Left ventricle myocardium superior (tissue), 1 donor: ENCODE measurements at regions not wholly inside any gene's neighbourhood (a gene's known extent, or its start where the extent isn't known, plus 50 kb on each side); places are given as distances from the start of the nearest gene placed in this dataset.

ENCODE experiments used
- ATAC-seq: fragments of 200-7000 bp; cut with Tn5 transposase; one replicate; pipeline ENCODE4 v1.9.1; 2020; ENCODE audit warnings: mild to moderate bottlenecking, moderate library complexity
- DNase-seq: peaks from one replicate; pipeline ENCODE4 v3.0.0-alpha.2; 2020
- intact Hi-C: fragments of 100-400 bp; cut with micrococcal nuclease; formaldehyde crosslinking; loops from one replicate; pipeline ENCODE4 v1.11.0; 2022
- donor health status: DM: no; HTN: yes; CAD: no; lungs with severe emphysema.

DNA sequence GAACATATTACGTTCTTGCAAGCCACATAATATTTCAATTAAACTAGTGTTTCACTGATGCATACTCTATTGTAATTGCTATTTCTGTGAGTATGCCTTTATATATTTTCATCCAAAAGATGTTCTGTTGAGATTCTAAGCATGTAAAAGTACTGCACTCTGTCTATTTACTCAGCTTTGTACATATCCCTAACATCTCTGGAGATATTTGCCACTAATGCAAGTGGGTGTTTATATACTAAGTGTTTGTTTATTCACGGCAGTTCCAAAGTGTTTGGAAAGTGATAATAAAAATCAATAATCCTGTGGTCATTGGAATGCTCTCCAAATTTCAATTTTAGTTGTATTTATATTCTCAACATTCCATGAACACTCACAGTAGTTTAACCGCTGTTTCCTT lies 1989.0 kb downstream of the C4orf33 start:
- intact Hi-C loops, result no loop called here
- no peak for ATAC-seq
- DNase-seq, result no peak

DNA sequence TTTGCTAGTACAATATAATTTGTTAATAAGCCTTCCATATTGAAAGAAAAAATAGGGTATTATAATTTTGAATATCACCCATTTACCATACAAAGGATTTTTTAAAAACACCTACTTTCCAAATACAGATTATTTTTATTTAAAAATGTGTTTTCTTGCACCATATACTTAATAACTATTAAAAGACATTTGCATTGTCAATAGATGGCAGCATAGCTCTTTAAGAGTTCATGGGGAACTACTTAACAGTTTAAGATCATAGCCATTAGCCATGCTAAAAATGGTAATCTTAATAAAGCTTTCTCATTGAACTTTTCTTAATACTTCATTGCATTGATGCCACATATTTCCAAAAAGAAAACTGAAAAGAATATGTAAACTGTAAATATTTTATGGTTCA lies 1995.9 kb downstream of the C4orf33 start:
- DNase-seq (no peak), ATAC-seq (no peak)
- intact Hi-C loops, result no loop called here

DNA sequence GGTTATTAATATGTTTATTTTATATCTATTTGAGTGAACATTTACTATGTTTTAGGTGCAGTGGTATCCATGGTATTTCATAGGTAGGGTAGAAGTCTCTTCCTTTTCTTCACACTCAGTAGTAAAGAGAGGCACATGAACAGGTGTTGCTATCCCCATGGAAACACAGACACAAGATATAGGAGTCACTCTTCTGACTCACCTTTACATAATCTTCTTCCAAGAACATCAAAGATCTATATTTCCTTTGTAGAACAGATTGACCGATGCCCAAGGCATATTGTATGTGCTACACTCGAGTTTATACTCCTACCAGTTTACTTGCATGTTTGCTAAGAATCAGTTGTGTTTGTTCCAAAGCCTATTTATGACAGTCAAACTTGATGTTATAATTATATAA lies 1997.4 kb downstream of the C4orf33 start:
- intact Hi-C loops, result no loop called here
- ATAC-seq, result no peak
- no peak for DNase-seq

DNA sequence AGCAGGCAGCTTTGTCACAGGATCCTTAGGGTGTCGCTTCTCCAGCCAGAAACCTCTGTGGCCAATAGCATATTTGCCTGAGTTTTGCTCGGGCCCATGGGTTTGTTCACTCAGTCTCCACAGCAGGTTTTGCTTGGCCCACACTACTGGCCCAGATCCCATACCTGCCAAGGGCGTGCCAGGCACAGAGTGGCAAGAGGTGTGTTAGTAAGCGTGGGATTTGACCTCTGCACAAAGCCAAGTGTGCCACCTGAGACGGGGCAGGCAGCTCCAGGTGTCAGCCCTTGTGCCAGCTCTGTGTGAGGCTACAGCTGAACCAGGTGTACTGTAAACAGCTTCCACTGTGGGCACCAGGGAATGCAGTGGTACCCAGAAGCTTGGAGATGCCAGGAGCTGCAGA lies 2003.0 kb downstream of the C4orf33 start:
- ATAC-seq (no peak), DNase-seq (no peak)
- intact Hi-C loops, result no loop called here

DNA sequence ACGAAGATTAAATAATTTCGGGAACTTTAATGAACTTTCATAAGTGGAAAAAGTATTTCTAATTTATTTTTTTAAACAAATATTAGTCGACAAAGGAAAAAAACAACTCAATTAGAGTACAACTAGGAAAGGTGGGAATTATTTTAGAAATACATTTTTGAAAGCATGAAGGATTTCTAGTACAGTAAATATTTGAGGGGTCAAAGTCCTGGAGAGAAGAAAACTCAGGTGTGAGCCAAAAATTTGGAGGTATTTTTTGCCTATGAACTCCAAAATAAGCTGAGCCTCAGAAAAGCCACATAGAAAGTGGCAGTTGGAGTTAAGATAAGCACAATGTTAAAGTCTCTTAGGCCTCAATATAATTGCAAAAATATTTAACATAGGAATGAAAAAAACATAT lies 2017.3 kb downstream of the C4orf33 start:
- ATAC-seq, result no peak

DNA sequence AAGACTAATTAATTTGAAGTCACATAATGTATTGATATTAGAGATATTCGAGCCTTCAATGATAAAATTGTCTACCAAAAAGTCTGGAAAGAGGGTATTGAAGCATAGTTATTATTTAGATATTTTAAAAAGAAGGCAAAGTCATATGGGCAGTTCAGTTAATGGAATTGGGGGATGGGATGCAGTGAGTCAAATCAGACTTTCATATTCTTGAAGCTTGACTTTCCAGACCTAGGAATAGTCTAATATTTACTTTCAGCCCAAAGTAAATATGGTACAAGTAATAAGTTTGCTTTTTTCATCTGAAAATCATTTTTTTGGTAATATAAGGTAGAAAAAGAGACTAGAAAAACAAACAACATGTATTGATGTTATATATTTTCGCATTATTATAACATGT lies 2017.8 kb downstream of the C4orf33 start:
- ATAC-seq (no peak), DNase-seq (no peak)
- intact Hi-C loops, result no loop called here

More for the DNA sequence above, 2017.3 kb downstream of the C4orf33 start:
- intact Hi-C loops, result no loop called here
- no peak for DNase-seq

DNA sequence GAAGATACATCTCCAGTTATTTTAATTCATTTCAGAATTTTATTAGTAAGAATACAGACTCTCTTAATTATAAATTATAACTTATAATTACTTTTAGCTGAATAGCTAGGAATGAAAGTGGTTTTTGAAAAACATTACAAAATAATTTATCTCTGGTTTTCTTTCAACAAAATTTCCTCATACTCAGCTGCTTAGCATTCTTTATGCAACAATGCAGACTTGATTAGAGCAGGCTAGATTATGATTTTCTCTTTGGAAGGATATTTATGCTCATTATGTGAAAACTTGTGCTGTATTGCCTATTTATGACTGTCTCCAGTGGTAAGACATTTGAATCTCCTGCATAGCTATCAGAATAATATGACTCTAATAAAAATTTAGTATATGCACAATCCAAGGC lies 2023.7 kb downstream of the C4orf33 start:
- no peak for DNase-seq
- ATAC-seq, result no peak
- intact Hi-C loops, result no loop called here

DNA sequence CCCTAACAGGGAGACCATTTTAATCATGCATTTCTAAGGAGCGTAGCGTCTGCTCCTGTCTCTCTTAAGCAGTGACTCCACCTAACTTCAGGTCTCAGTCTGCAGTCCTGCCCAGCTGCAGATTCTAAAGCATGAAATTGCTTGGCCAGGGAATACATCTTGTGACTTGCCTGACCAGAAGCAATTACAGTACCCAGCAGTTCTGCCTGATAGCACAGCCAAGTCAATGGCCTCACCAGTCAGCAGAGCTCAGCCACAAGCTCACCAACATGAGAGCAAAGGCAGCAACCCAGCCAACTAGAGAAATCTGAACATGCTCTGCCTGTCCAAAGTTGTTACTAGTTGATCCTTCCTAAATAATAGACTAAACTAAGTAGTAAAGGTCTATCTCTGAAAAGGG lies 2011.9 kb upstream of the PCDH10 start:
- peak; percentile 7 for DNase-seq
- no peak for ATAC-seq
- intact Hi-C loops, result no loop called here

DNA sequence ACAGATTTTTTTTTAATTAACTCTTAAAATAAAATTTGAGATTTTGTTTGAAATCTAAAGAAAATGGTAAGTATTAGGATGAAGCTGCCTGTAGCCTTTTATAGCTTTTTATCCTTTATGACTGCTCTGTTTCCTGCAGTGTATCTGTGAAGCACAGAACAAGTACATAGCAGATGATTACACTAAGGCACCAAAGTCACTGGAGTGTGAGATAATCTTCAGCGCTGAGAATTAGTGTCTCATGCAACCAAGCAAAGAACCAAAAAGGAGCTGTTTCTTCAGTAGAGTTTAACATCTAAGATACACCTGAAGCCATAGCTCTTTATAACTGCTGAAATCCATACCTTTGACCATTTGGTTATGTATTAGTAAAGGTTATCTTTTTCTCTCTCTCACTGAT lies 1989.8 kb upstream of the PCDH10 start:
- DNase-seq (no peak), ATAC-seq (no peak)
- intact Hi-C loops, result no loop called here

DNA sequence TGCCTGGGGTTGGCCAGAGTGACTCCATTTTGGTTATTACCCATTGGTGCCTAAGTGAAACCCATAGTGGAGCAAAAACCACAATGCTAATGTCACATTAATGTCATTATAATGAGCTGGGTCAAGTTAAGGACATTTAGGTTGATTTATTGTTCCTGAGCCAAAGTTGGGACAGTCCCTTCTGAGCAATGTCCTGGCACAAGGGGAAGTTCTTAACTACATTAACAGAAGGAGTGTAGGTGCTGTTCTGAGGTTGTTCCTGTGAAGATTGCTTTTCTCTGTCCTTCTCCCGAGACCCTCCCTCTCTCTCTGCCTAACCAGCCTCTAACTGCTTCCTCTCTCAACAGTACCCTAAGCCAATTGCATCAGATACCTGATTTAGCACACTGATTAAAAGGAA lies 1956.8 kb upstream of the PCDH10 start:
- ATAC-seq, result no peak
- DNase-seq, result no peak
- intact Hi-C loops, result no loop called here

DNA sequence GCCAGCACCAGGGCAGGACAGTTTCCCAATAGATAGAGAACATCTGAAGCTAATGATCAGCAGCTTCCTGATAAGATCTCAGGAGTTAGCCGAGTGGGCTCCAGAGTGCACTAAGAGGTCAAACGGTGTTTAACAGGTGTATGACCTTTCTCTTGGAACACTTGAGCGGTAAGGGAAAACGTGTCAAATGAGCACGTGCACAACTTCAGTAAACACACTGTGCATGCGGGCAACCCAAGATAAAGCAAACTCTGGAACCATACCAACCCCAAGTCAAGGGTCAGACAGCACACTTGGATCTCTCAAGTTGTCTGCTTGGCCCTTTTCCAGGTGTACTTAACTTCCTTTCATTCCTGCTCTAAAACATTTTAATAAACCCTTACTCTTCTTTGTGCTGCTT lies 1941.5 kb upstream of the PCDH10 start:
- DNase-seq (no peak), ATAC-seq (no peak)
- intact Hi-C loops, result no loop called here

DNA sequence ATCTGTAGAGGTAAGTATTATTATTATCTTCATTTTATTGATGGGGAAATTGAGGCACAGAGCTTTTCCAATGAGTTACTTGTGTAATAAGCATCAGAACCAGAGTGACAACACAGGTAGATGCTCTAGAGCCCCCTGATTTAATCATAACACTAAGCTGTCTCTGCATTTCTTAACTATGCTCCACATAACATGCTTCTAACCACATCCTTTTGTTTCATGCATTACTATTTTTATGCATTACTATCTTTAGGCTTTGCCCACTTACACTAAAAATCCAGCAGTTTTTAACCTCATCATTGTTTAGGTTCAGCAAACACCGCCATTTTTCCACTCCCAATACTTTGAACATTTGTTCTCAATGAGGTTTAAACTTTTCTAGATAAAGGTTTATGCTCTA lies 1900.8 kb upstream of the PCDH10 start:
- DNase-seq (no peak), ATAC-seq (no peak)
- intact Hi-C loops, result no loop called here

DNA sequence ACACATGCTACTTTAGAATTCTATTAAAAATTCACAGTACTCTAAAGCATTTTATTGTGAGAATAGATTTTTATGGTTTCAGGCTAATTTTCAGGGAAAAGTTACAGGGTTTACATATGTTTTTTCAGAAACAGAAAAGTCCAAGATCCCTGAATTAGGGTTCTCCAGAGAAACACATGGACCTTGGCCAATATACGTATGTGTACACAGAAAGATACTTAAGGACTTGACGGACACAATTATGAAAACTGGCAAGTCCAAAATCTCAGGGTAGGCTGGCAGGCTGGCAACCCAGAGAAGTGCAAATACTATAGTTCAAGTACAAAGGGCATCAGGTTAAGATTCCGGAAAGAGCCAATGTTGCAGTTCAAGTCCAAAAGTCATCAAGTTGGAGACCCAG lies 1897.8 kb upstream of the PCDH10 start:
- no peak for ATAC-seq
- intact Hi-C loops, result no loop called here
- DNase-seq, result no peak

DNA sequence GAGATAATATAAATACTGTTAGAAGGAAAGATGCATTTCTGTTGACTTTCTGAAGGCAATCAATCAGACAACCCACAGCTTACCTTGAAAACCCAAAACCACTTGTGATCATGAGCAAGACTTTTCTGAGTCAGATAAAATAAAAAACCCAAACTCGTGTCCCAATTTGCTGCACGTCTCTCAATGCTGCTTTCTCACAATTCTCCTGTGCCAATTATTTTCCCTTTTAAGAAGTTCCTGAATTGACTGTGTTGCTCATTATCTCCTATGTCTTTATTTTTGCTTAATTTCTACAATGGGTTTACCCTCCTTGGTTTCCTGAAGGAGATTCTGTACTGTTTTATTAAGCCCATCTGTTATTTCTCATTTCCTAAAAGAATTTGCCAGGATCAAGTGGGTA lies 1891.9 kb upstream of the PCDH10 start:
- intact Hi-C loops, result no loop called here
- DNase-seq (no peak), ATAC-seq (no peak)

DNA sequence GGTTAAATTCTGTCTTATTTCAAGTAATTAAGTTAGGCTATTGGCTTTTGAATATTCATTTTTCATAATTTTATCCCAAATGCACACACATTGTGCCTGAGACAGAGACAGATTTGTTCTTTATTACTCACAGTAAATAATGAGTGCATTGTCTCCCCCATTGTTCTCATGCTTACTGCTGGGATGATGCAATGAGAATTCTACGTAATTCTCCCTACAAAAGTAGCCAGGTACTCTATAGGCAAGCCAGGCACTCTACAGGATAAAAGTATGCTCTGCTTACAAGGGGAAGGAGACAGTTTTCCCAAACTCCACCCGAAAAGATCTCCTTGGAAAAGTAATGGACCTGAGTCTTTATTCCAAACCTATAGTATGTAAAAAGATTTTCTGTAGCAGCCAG lies 1890.7 kb upstream of the PCDH10 start:
- intact Hi-C loops, result no loop called here
- ATAC-seq (no peak), DNase-seq (no peak)

DNA sequence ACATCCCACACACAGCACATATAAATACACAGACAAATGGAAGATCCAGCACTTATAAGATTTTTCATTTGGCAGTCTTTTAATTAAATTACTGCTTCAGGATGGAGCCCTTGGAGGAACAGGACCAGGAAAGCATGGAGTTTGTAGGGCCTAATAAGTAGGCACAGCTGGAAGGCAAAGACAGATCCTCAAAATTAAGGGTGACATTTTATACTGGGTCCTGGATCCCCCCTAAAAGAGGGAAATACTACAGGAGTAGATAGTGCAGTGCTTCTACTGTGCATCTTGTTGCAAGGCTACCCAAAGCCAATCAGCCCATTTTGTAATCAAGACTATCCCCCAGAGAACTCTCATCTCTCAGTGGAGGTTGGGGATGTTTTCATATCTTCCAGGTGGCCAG lies 1860.7 kb upstream of the PCDH10 start:
- intact Hi-C loops, result no loop called here
- DNase-seq (no peak), ATAC-seq (no peak)

DNA sequence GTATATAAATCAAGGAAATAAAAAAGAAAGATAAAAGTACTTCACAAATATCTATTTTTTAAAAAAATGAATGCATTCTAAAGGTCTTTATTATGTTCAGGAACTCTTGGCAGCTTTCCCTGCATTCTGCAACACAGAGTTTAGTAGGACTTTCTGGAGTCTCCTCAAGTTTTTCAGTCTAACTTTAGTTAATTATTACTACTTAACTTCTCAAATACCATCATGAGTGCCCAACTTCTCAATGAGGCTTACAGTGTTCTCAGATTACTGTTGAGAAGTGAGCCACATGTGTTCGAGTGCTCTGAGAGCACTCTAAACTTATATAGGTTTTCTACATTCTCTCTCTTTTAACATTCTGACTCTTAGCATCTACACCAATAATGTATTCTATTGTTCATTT lies 1852.9 kb upstream of the PCDH10 start:
- intact Hi-C loops, result no loop called here
- no peak for DNase-seq
- no peak for ATAC-seq

DNA sequence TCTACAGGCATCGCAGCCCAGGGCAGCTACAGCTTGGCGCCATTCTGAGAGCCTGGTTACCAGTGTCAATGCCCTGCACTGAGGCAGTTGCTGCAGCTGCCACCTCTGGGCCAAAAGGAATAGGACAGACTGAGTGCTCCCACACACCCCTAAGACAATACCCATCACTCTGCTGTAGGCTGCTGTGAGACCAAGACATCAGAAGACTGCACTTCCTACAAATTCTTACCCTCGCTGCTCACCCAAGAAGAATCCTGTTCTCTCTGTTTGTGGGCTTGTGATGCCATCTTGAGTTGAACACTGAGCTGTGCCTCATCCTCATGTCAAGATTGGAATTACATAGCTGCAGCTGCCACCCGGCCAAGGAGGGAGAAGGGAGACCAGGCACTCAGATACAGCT lies 1847.0 kb upstream of the PCDH10 start:
- ATAC-seq (no peak), DNase-seq (no peak)
- intact Hi-C loops, result no loop called here

DNA sequence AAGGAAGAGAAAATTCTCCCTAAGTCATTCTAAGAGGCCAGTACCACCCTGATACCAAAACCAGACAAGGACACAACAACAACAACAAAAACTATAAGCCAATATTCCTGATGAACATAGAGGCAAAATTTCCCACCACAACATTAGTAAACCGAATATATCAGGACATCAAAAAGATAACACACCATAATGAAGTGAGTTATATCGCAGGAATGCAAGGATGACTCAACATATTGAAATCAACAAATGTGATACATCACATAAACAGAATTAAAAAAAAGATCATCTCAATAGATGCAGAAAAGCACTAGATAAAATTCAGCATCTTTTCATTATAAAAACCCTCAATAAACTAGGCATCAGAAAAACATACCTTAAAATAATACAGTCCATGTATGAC lies 1844.4 kb upstream of the PCDH10 start:
- DNase-seq (no peak), ATAC-seq (no peak)
- intact Hi-C loops, result no loop called here

DNA sequence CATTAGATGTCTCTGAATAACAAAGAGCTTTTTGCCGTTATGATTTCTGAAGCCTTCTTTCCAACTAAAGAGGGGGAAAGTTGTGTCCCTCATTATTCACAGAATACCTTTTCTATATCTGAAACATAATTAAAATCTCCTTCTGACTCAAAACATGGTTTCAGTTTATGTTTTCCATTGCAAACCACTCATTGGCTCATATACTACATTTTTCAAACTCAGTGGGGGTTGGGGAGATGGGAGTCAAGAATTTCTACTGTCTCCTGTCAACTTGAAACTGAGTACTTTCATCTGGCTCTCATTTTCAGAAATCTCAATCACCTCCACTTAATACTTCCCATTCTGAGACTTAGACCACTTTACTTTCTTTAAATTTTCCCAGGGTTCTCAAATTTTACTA lies 1839.5 kb upstream of the PCDH10 start:
- ATAC-seq, result no peak
- intact Hi-C loops, result no loop called here
- no peak for DNase-seq

DNA sequence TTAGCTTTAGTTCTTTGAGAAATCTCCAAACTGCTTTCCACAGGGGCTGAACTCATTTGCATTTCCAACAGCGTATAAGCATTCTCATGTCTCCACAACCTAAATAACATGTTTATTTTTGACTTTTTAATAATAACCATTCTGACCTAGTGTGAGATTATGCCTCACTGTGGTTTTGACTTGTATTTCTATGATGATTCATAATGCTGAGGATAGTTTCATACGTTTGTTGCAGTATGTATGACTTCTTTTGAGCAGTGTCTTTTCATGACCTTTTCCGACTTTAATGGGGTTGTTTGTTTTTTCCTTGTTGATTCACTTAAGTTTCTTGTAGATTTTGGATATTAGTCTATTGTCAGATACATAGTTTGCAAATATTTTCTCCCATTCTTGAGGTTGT lies 1833.0 kb upstream of the PCDH10 start:
- no peak for DNase-seq
- ATAC-seq, result no peak
- intact Hi-C loops, result no loop called here

DNA sequence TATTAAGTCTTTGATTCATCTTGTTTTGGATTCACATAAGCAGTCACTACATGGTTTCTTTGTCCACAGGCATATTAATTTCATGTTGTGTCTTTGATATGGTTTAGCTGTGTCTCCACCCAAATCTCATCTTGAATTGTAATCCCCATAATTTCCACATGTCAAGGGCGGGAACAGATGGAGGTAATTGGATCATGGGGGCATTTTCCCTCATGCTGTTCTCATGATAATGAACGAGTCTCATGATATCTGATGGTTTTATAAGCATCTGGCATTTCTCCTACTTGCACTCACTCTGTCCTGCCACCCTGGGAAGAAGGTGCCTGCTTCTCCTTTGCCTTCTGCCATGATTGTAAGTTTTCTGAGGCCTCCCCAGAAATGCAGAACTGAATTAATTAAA lies 1811.2 kb upstream of the PCDH10 start:
- no peak for ATAC-seq
- DNase-seq, result no peak
- intact Hi-C loops, result no loop called here

DNA sequence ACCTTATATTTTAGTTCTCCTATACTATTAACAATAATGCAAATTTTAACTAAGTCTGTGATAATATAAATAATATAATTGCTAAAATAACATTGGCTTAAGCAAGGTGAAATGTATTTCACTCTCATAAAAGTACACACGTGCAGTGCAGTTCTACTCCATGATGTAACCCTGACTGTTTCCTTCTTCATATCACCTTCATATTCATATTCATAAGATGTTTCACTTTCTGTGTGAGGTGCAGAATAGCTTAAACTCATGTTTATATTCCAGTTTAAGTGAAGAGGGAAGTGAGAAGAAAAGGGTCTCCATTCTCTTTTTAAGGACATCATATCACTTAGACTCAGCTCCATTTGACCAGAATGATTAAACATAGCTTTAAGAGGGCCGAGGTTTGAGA lies 1810.0 kb upstream of the PCDH10 start:
- ATAC-seq, result no peak
- intact Hi-C loops, result no loop called here
- DNase-seq, result no peak
